ENCODE measurements at regions not wholly inside any gene's neighbourhood (a gene's known extent, or its start where the extent isn't known, plus 50 kb on each side); places are given as distances from the start of the nearest gene placed in this dataset.

- Histone ChIP-seq H3K9me1 (ENCODE audit: control insufficient read depth, insufficient read depth, low read length) (no peaks in the 10 kb centered on the region), H2AFZ (ENCODE audit: low read depth, low read length) (no peak overlapping the region), H3K4me1 (replicated peaks in 1 of 2; ENCODE audit: control insufficient read depth in 2 of 2, insufficient read depth in 2 of 2, low read length in 2 of 2) (0 out of 5 replicates have a peak, but pooled peaks cover 0 to 3% of the 10 kb centered on the region in 2 experiments), H3K9ac (ENCODE audit: insufficient read depth in 1 of 2, low read depth in 2 of 2, low read length in 2 of 2) (no peak overlapping the region), H3K27me3 (ENCODE audit: control insufficient read depth in 2 of 2, insufficient read depth in 2 of 2, low read length in 2 of 2) (no peaks in the 10 kb centered on the region), H3K27ac (ENCODE audit: extremely low read depth, low read depth, low read length) (no peak overlapping the region), H3K4me2 (ENCODE audit: insufficient read depth, low read length) (no peak overlapping the region), H4K20me1 (replicated peaks; ENCODE audit: control insufficient read depth, insufficient read depth, low read length) (no peaks in the 10 kb centered on the region), H3K36me3 (ENCODE audit: control insufficient read depth, insufficient read depth, low read length) (no peaks in the 10 kb centered on the region), H3K79me2 (ENCODE audit: control insufficient read depth, insufficient read depth, low read length) (no peaks in the 10 kb centered on the region), H3K4me3 (no peak overlapping the region), H3K9me3 (replicated peaks; ENCODE audit: control insufficient read depth, insufficient read depth, low read depth, low read length) (no peaks in the 10 kb centered on the region)
- no peak for TF ChIP-seq ZNF217 (CRISPR knock-in tag; IDR thresholded peaks at IDR 0.05)
- no peak for TF ChIP-seq NUFIP1 (IDR thresholded peaks at IDR 0.05; ENCODE audit: partially characterized antibody)
- TF ChIP-seq, protein P1, sequence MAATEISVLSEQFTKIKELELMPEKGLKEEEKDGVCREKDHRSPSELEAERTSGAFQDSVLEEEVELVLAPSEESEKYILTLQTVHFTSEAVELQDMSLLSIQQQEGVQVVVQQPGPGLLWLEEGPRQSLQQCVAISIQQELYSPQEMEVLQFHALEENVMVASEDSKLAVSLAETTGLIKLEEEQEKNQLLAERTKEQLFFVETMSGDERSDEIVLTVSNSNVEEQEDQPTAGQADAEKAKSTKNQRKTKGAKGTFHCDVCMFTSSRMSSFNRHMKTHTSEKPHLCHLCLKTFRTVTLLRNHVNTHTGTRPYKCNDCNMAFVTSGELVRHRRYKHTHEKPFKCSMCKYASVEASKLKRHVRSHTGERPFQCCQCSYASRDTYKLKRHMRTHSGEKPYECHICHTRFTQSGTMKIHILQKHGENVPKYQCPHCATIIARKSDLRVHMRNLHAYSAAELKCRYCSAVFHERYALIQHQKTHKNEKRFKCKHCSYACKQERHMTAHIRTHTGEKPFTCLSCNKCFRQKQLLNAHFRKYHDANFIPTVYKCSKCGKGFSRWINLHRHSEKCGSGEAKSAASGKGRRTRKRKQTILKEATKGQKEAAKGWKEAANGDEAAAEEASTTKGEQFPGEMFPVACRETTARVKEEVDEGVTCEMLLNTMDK (IDR thresholded peaks at IDR 0.05; ENCODE audit: borderline replicate concordance, insufficient read depth, low read depth, low read length, poor library complexity, severe bottlenecking): no peak
- no peak for TF ChIP-seq EHMT2 (IDR thresholded peaks at IDR 0.05)
- no peak for TF ChIP-seq DMBX1 (CRISPR knock-in tag; IDR thresholded peaks at IDR 0.05; ENCODE audit: borderline replicate concordance)
- TF ChIP-seq RBM34 (IDR thresholded peaks at IDR 0.05; ENCODE audit: borderline replicate concordance, insufficient read depth, low read length): no peak
- no peak for TF ChIP-seq ZNF785 (CRISPR knock-in tag; IDR thresholded peaks at IDR 0.05)
- TF ChIP-seq HMBOX1 (IDR thresholded peaks at IDR 0.05): no peak
- TF ChIP-seq ZNF197 (CRISPR knock-in tag; IDR thresholded peaks at IDR 0.05; ENCODE audit: low read depth): no peak
- TF ChIP-seq POLR2H (tag; IDR thresholded peaks at IDR 0.05; ENCODE audit: low read depth): no peak
- TF ChIP-seq ZNF165 (CRISPR knock-in tag; IDR thresholded peaks at IDR 0.05; ENCODE audit: borderline replicate concordance): no peak
- intact Hi-C loops (cut with micrococcal nuclease): no loop called here
- ATAC-seq (no peak), DNase-seq (ENCODE audit: extremely low read depth in 1 of 4, low spot score in 3 of 4) (no peak), FAIRE-seq (no peak)
- ChIA-PET POLR2A (no interaction called here), CTCF (ENCODE audit: low intra/inter-chr PET ratio) (no interaction called here)
- no TSS peak for BruUV-seq (replicated peaks)
- 9% methylated on average over 3 of the region's 3 CpGs for WGBS (ENCODE audit: insufficient coverage, low coverage, missing lambda C conversion rate)
- in situ Hi-C loops (cut with MboI): no loop called here
Measured at GRCh38 chr9:27653957-27654356, 80.7 kb upstream of the C9orf72 start.

All from K562 (cell line).